ENCODE measurements at regions not wholly inside any gene's neighbourhood (a gene's known extent, or its start where the extent isn't known, plus 50 kb on each side); places are given as distances from the start of the nearest gene placed in this dataset.

GRCh38 chr15:69848096-69848495 lies 249.6 kb downstream of the TLE3 start:
- H3K27ac ChIP-seq (ENCODE audit: low read depth in 1 of 2, low read length in 2 of 2) = no peak overlapping the region
- no peak for TF ChIP-seq TAF1 (conservative IDR thresholded peaks at IDR 0.05)
- no peak for TF ChIP-seq RAD21 (IDR thresholded peaks at IDR 0.05)
- no peak for TF ChIP-seq ATF3 (IDR thresholded peaks at IDR 0.05)
- WGBS = 77% methylated on average over 6 of the region's 6 CpGs
- no peaks in the 10 kb centered on the region for H3K9me3 ChIP-seq (ENCODE audit: control insufficient read depth in 4 of 4, low read length in 3 of 4)
- DNase-seq (ENCODE audit: low spot score) = no peak
- no peaks in the 10 kb centered on the region for H3K36me3 ChIP-seq (ENCODE audit: control insufficient read depth in 4 of 4, insufficient read depth in 3 of 4, low read depth in 1 of 4, low read length in 3 of 4)
- peaks cover 0 to 2% (median 0%) of the 10 kb centered on the region in 4 donors for H3K27me3 ChIP-seq (ENCODE audit: control insufficient read depth in 4 of 4, insufficient read depth in 4 of 4, low read length in 3 of 4)
- no peak overlapping the region for H3K4me3 ChIP-seq (ENCODE audit: low read depth in 1 of 3, low read length in 3 of 3)
- H3K4me1 ChIP-seq (ENCODE audit: control insufficient read depth in 4 of 4, insufficient read depth in 4 of 4, low read length in 3 of 4) = no peaks in the 10 kb centered on the region
- no peak overlapping the region for H3K9ac ChIP-seq (ENCODE audit: low read depth in 1 of 2, low read length in 2 of 2)

GRCh38 chr15:69848551-69849231 lies 249.0 kb downstream of the TLE3 start:
- 47% methylated on average over 4 of the region's 4 CpGs for WGBS
- no peak for DNase-seq (ENCODE audit: low spot score)
- TF ChIP-seq ATF3 (IDR thresholded peaks at IDR 0.05) = no peak
- TF ChIP-seq REST (IDR thresholded peaks at IDR 0.05) = no peak
- TF ChIP-seq GABPA (IDR thresholded peaks at IDR 0.05 in 1 of 2, conservative IDR thresholded peaks at IDR 0.05 in 1 of 2) = no peak
- no peak for TF ChIP-seq SP1 (IDR thresholded peaks at IDR 0.05)
- TF ChIP-seq RAD21 (IDR thresholded peaks at IDR 0.05) = no peak
- TF ChIP-seq RXRA (IDR thresholded peaks at IDR 0.05) = no peak
- no peak for TF ChIP-seq MAX (IDR thresholded peaks at IDR 0.05)
- no peak for TF ChIP-seq EGR1 (IDR thresholded peaks at IDR 0.05; ENCODE audit: low read depth in 2 of 2)
- TF ChIP-seq HNF4A (conservative IDR thresholded peaks at IDR 0.05) = no peak
- no peak for TF ChIP-seq FOXA1 (IDR thresholded peaks at IDR 0.05)
- TF ChIP-seq CTCF (IDR thresholded peaks at IDR 0.05; ENCODE audit: low read depth, low read length, missing input control) = no peak
- TF ChIP-seq YY1 (IDR thresholded peaks at IDR 0.05) = no peak
- no peak for TF ChIP-seq ZBTB33 (IDR thresholded peaks at IDR 0.05)
- no peak for TF ChIP-seq FOXA2 (IDR thresholded peaks at IDR 0.05)
- Histone ChIP-seq H3K9me3 (ENCODE audit: control insufficient read depth in 4 of 4, low read length in 3 of 4) (no peaks in the 10 kb centered on the region), H3K27ac (ENCODE audit: low read depth in 1 of 2, low read length in 2 of 2) (no peak overlapping the region), H3K4me1 (ENCODE audit: control insufficient read depth in 4 of 4, insufficient read depth in 4 of 4, low read length in 3 of 4) (no peaks in the 10 kb centered on the region), H3K27me3 (ENCODE audit: control insufficient read depth in 4 of 4, insufficient read depth in 4 of 4, low read length in 3 of 4) (peaks cover 0 to 2% (median 0%) of the 10 kb centered on the region in 4 donors), H3K9ac (ENCODE audit: low read depth in 1 of 2, low read length in 2 of 2) (no peak overlapping the region), H3K36me3 (ENCODE audit: control insufficient read depth in 4 of 4, insufficient read depth in 3 of 4, low read depth in 1 of 4, low read length in 3 of 4) (no peaks in the 10 kb centered on the region), H3K4me3 (ENCODE audit: low read depth in 1 of 3, low read length in 3 of 3) (no peak overlapping the region)

Measured in liver (tissue), 8 donors.